Body of pancreas (tissue), 4 donors: ENCODE measurements at regions not wholly inside any gene's neighbourhood (a gene's known extent, or its start where the extent isn't known, plus 50 kb on each side); places are given as distances from the start of the nearest gene placed in this dataset.
"Not testable (repeated sequence)": the region's sequence is repeated elsewhere in the genome, so short reads cannot be mapped to it uniquely, and the experiment has no call there.

ENCODE experiments used
- ATAC-seq: fragments of 150-250 bp; one replicate; pipeline ENCODE4 v1.9.1; 2016
- DNase-seq, 4 donors: peaks; one replicate each; pipeline ENCODE4 v3.0.0-alpha.2; 2019
- H3K27ac ChIP-seq, 4 donors: fragments of 200-600 bp; sonication (generic); 1 replicate in 3 of 4; 2 replicates in 1 of 4; pipeline versions ENCODE4 v1.5.1 to v1.6.1; 2016 to 2019; ENCODE audit warnings: mild to moderate bottlenecking in 1 of 4, mixed read lengths in 1 of 4, moderate library complexity in 1 of 4
- H3K27me3 ChIP-seq, 2 donors: fragments of 200-600 bp; sonication (generic); one replicate each; pipeline ENCODE4 v1.6.0; 2016; ENCODE audit warnings: mild to moderate bottlenecking in 1 of 2
- H3K36me3 ChIP-seq, 2 donors: fragments of 200-600 bp; sonication (generic); replicated peaks in 1 of 2; 2 replicates each; pipeline ENCODE4 v1.5.1; 2016; ENCODE audit warnings: low read depth in 2 of 2; ENCODE audit not compliant: insufficient read depth in 1 of 2
- H3K4me1 ChIP-seq: fragments of 200-600 bp; sonication (generic); one replicate; pipeline ENCODE4 v1.6.0; 2016
- H3K4me3 ChIP-seq, 2 donors: fragments of 200-600 bp; sonication (generic); 1 replicate in 1 of 2; 2 replicates in 1 of 2; pipeline ENCODE4 v1.5.1; 2016 to 2019
- H3K9me3 ChIP-seq, 3 donors: fragments of 200-600 bp; sonication (generic); 1 replicate in 2 of 3; 2 replicates in 1 of 3; pipeline ENCODE4 v1.5.1; 2016
- CTCF ChIP-seq, 7 experiments: fragments of 450-650 bp in 4 of 7; fragments of 200-600 bp in 3 of 7; sonication (generic) in 3 of 7; IDR thresholded peaks; one replicate each; pipeline ENCODE4 v1.5.1; 2016 to 2019; ENCODE audit warnings: antibody characterized with exemption in 7 of 7
- POLR2A ChIP-seq, 3 donors: fragments of 450-650 bp; IDR thresholded peaks; one replicate each; pipeline ENCODE4 v1.6.1; 2016; ENCODE audit warnings: antibody characterized with exemption in 3 of 3, mild to moderate bottlenecking in 2 of 3
- WGBS, 2 donors: methylation state at CpG; one replicate each; pipeline ENCODE4 v1.1.5; 2017; 5-methylcytosine and 5-hydroxymethylcytosine counted together
- intact Hi-C: fragments of 100-400 bp; cut with DNase I; formaldehyde crosslinking; loops from one replicate; pipeline ENCODE4 v1.15.1; 2023

GRCh38 chr13:108049211-108049610, 166.1 kb downstream of the LIG4 start:
- intact Hi-C loops: no loop called here
- H3K27ac ChIP-seq: no peak overlapping the region
- TF ChIP-seq POLR2A (IDR thresholded peaks at IDR 0.05) (no peak), CTCF (IDR thresholded peaks at IDR 0.05) (no peak)
- no peak for ATAC-seq
- no peaks in the 10 kb centered on the region for H3K27me3 ChIP-seq
- H3K36me3 ChIP-seq: no peaks in the 10 kb centered on the region
- H3K9me3 ChIP-seq: no peaks in the 10 kb centered on the region
- 61 to 70% methylated on average over 4 of the region's 4 CpGs for WGBS, 2 donors
- no peak for DNase-seq
- no peak overlapping the region for H3K4me3 ChIP-seq
- H3K4me1 ChIP-seq: no peaks in the 10 kb centered on the region

GRCh38 chr13:108044954-108045353, 170.4 kb downstream of the LIG4 start:
- intact Hi-C loops: no loop called here
- DNase-seq (no peak), ATAC-seq (no peak)
- H3K4me1 ChIP-seq: no peaks in the 10 kb centered on the region
- no peak overlapping the region for H3K27ac ChIP-seq
- no peaks in the 10 kb centered on the region for H3K9me3 ChIP-seq
- no peak overlapping the region for H3K4me3 ChIP-seq
- no peaks in the 10 kb centered on the region for H3K27me3 ChIP-seq
- TF ChIP-seq POLR2A (IDR thresholded peaks at IDR 0.05) (no peak), CTCF (IDR thresholded peaks at IDR 0.05) (no peak)
- 56 to 59% methylated on average over 1 of the region's 1 CpG for WGBS, 2 donors
- no peaks in the 10 kb centered on the region for H3K36me3 ChIP-seq

- H3K9me3 ChIP-seq, H3K36me3 ChIP-seq, ATAC-seq, DNase-seq, intact Hi-C loops, H3K4me1 ChIP-seq, H3K4me3 ChIP-seq, H3K27me3 ChIP-seq, H3K27ac ChIP-seq: not testable (repeated sequence)
- WGBS, 2 donors: 44 to 51% methylated on average over 6 of the region's 6 CpGs
Observed at GRCh38 chr13:108042866-108043265, 172.5 kb downstream of the LIG4 start.

- Histone ChIP-seq H3K4me1 (peaks cover 17% of the 10 kb centered on the region), H3K36me3 (no peaks in the 10 kb centered on the region)
Observed at GRCh38 chr13:108037348-108037747, 178.0 kb downstream of the LIG4 start.

GRCh38 chr13:108036411-108036932, 178.9 kb downstream of the LIG4 start:
- WGBS, 2 donors: 46 to 51% methylated on average over 4 of the region's 4 CpGs
- Histone ChIP-seq H3K27ac (no peak overlapping the region), H3K27me3 (no peaks in the 10 kb centered on the region), H3K36me3 (no peaks in the 10 kb centered on the region), H3K4me3 (no peak overlapping the region), H3K4me1 (peaks cover 17% of the 10 kb centered on the region), H3K9me3 (no peaks in the 10 kb centered on the region)
- DNase-seq (no peak), ATAC-seq (no peak)
- intact Hi-C loops: no loop called here
- TF ChIP-seq CTCF (IDR thresholded peaks at IDR 0.05) (no peak), POLR2A (IDR thresholded peaks at IDR 0.05) (no peak)

More at GRCh38 chr13:108037348-108037747, 178.0 kb downstream of the LIG4 start:
- Histone ChIP-seq H3K27ac (no peak overlapping the region), H3K4me3 (no peak overlapping the region), H3K9me3 (no peaks in the 10 kb centered on the region), H3K27me3 (no peaks in the 10 kb centered on the region)
- TF ChIP-seq CTCF (IDR thresholded peaks at IDR 0.05): no peak
- TF ChIP-seq POLR2A (IDR thresholded peaks at IDR 0.05): no peak
- WGBS, 2 donors: 32 to 41% methylated on average over 1 of the region's 1 CpG
- intact Hi-C loops: no loop called here
- ATAC-seq: no peak
- DNase-seq: no peak
